CD4-positive, alpha-beta T cell treated with Interleukin-6 at 100 ng/mL for 8 hours (primary cell): ENCODE measurements at regions not wholly inside any gene's neighbourhood (a gene's known extent, or its start where the extent isn't known, plus 50 kb on each side); places are given as distances from the start of the nearest gene placed in this dataset.
"Not testable (repeated sequence)": the region's sequence is repeated elsewhere in the genome, so short reads cannot be mapped to it uniquely, and the experiment has no call there.

Source experiments
- DNase-seq: peaks from one replicate; pipeline ENCODE4 v3.0.0-alpha.2; 2020; ENCODE audit warnings: mixed read lengths, low spot score

DNA sequence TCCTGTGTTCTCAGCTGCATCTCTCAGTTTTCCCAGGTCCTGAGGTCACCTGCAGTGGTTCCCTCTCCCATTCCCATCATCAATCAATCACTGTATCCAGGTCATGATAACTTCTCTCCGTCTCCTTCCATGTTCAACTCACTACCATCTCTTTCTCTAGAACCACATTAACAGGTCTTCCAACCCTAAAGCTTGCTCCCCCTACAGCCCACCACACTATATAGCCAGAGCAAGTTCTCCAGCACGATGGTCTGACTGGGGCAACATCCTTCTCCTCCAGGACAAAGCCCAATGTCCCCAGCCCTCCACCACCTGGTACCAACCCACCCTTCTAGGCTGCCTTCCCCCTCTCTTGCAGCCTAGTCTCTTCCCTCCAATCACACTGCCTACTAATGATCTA is 241.6 kb downstream of the CDK5RAP2 start:
- DNase-seq: no peak

DNA sequence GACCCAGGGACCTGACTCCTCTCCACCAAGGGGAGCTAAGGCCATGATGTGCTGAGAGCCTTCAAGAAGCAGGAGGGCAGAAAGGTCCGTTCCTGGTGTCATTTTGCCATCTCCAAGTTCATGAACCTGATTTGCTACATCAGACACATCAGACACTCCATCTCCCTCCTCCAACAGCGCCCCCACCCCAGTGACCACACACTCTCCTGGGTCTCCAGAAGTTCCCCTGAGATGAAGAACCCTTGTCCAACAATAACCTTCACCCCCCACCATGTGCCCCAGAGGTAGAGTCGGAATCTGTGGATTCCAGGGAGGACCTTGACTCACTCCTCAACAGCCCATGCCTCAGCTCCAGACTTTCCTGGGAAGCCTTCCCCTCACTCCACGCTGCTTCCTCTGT is 242.8 kb downstream of the CDK5RAP2 start:
- no peak for DNase-seq

DNA sequence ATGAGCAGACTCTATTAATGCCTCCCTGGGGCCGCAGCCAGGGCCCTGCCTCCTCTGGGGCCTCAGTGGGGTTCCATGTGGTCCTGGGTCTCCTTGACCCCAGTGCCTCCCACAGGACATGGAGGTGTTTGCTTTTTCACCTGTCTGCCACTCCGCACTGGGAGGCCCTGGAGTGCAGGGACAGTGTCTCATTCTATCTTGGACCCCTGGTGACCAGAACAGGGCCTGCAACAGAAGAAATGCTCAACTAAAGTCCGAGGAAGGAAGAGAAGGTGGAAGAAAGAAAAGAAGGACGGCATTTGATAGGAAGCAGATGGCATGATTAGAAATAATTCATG is 243.2 kb downstream of the CDK5RAP2 start:
- DNase-seq: no peak

- DNase-seq: no peak
Observed at GRCh38 chr9:120336021-120336752, 243.8 kb downstream of the CDK5RAP2 start.

- no peak for DNase-seq
Observed at GRCh38 chr9:120331913-120332312, 248.1 kb downstream of the CDK5RAP2 start.

DNA sequence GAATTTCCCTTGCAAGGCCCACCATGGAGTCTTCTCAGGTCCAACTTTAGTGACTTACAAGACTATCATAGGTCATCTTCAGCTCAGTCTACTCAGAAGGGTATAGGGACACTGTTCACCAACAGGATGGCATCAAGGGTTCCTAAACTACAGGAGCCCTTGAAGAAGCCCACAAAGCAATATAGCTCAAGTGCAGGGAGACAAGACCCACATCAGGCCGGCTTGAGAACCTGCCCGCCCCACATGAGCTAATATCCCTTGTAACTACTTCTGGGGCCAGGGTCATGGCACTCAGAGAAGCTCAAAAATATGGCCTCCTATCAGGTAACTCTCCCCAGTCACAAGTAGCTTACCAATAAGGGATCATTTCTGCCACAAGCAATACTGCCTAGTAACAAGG is 249.9 kb downstream of the CDK5RAP2 start:
- no peak for DNase-seq

DNA sequence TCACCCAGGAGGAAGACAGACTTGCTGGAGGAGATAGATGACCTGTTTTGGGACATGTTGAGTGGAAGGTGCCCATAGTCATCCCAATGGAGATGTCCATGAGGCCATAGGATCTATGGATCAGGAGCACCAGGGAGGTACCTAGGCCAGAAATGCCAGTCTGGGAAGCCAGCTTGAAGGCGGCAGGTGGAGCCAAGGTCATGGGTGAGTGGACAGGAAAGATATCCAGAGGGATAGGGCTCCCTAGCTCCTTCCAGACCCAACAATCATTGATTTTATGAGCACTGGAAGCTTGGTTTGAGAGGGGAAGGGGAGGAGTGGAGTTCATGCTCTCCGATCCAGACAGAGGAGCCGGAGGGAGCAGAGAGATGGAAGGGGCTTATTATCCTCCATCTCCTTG is 252.6 kb downstream of the CDK5RAP2 start:
- no peak for DNase-seq

DNA sequence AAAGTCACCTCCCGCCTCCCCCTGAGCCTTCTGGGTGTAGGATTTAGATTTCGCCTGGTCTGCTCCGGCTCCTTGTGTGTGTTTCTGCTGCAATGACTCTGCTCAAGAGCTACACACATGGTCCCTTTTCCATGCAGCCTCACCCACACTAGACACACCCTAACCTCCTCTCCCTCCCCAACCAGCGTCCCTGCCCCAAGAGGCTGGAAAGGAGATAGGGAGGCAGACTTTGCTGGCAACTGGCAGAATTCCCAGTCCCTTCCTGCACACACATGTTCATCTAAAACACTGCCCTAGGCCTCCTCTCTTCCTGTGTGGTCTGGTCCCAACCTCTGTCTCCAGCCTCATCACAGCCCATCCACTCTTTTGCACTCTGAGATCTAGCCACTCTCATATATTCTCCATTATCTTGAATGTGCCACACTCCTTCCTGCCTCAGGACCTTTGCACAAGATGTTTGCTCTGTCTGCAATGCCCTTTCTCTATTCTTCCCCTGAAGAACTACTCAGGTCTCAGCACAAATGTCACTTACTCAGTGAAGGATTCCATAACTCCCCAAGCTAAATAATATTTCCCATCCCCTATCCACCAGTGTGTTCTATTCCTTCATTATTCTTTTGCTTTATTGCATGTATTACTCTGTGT is 253.8 kb downstream of the CDK5RAP2 start:
- DNase-seq: no peak

DNA sequence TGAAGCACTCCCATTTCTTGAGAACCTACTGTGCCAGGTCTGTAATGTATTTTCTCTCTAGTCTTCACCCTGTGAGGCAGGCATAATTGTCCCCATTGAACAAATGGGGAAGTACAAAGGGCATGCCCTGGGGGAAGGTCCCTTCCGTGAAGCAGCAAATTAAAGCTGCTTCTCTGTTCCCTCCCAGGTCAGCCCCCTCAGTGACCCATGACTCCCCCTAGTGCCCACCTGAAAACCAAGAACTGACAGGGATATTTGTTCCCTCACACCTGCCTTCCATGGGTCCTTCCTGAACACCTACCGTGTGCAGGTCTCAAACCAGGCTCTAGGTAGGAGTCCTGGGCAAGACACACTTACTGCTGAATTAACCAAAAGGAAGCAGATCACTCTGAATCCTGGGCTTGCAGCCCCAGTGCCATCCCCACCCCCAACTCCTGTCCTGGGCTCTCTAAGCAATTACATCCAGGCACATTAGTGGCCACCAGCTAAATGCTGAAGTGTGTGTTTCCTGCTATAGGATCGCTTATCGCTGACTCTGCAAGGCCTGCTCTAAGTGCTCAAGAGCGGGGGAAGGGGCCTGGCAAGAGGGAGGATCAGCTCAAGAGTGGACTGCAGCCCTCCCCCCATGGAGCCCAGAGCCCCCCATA is 254.8 kb downstream of the CDK5RAP2 start:
- no peak for DNase-seq

DNA sequence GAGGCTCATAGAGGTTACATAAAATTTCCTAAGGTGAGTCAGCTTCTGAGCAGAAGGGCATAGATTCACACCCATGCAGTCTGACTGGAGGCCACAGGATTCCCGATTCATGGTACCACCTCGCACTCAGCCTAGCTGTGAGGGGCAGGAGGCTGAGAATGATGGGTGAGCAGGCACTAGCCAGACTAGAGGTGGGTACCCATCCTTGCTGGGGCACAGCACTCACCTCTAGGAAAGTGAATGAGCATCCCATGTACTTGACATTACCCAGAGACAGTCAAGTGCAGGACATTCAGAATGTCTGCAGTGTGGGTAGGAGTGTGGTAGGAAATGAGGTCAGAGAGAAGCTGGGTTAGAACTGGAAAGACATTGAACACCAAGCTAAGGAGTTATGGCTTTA is 255.5 kb downstream of the CDK5RAP2 start:
- DNase-seq: no peak

DNA sequence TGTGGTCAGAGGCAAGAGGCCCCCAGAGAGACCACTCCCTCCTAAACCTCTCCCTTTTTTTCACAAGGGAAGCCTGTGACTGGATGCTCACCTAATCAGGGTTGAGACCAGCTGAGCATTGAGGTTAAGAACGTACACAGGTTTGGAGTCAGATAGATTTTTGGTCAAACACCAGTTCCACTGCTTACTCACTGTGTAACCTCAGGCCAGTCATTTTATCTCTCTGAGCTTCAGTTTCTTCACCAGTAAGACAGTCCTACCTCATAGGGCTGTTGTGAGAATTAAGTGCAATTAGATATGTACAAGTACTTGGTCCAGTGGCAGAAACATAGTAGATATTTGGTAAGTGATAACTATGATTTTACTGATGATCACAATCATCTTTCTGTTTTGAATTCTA is 256.8 kb downstream of the CDK5RAP2 start:
- no peak for DNase-seq

- no peak for DNase-seq
Observed at GRCh38 chr9:120319452-120319851, 260.5 kb downstream of the CDK5RAP2 start.

DNA sequence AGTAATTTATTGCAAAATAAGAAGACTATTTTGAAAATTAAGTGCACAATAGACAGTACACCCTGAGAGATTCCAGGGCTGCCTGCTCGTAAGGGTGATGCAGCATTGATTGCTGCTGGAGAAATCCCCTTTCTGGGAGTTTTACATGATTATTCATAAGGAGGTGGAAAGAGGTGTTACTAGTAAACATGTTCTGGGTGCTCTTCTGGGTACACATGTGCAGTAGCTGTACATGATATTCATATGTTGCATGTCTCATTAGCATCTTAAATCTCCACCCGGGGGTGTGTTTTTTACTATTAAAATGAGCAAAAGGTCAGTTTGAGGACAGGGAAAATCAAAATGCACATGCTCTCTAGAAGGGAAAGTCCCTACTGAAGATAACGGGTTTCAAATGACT is 264.8 kb downstream of the CDK5RAP2 start:
- no peak for DNase-seq

GRCh38 chr9:120312031-120312430 is 267.9 kb downstream of the CDK5RAP2 start:
- DNase-seq: no peak

GRCh38 chr9:120310035-120310434 is 269.9 kb downstream of the CDK5RAP2 start:
- no peak for DNase-seq

- DNase-seq: no peak
Observed at GRCh38 chr9:120308495-120308894, 271.5 kb downstream of the CDK5RAP2 start.

GRCh38 chr9:120307599-120307998 is 272.4 kb downstream of the CDK5RAP2 start:
- no peak for DNase-seq

GRCh38 chr9:120306561-120306960 is 273.4 kb downstream of the CDK5RAP2 start:
- DNase-seq: no peak

- no peak for DNase-seq
Observed at GRCh38 chr9:120306088-120306487, 273.9 kb downstream of the CDK5RAP2 start.

GRCh38 chr9:120304896-120305295 is 275.1 kb downstream of the CDK5RAP2 start:
- not testable (repeated sequence) for DNase-seq

- DNase-seq: no peak
Observed at GRCh38 chr9:120303519-120303918, 276.4 kb downstream of the CDK5RAP2 start.

GRCh38 chr9:120299785-120300184 is 280.2 kb downstream of the CDK5RAP2 start:
- DNase-seq: no peak

- no peak for DNase-seq
Observed at GRCh38 chr9:120294003-120294402, 286.0 kb downstream of the CDK5RAP2 start.

GRCh38 chr9:120292606-120293005 is 287.4 kb downstream of the CDK5RAP2 start:
- DNase-seq: no peak
